ENCODE measurements at regions not wholly inside any gene's neighbourhood (a gene's known extent, or its start where the extent isn't known, plus 50 kb on each side); places are given as distances from the start of the nearest gene placed in this dataset.
A peak's percentile ranks its signal among the peaks of the same experiment; 100 is the strongest.

GRCh38 chr6:130629640-130630039 lies 197.6 kb upstream of the SMLR1 start:
- H3K79me2 ChIP-seq (replicated peaks; ENCODE audit: insufficient read depth, low read length), result no peaks in the 10 kb centered on the region
- no peak overlapping the region for H3K4me3 ChIP-seq (ENCODE audit: low read length)
- no peak overlapping the region for H3K27ac ChIP-seq (ENCODE audit: low read length)
- no peak overlapping the region for H3K9ac ChIP-seq (ENCODE audit: low read length)
- H3K27me3 ChIP-seq (ENCODE audit: insufficient read depth, low read depth, low read length), result no peaks in the 10 kb centered on the region
- no peaks in the 10 kb centered on the region for H3K9me2 ChIP-seq (ENCODE audit: insufficient read depth, low read length)
- H3K36me3 ChIP-seq (ENCODE audit: insufficient read depth, low read length), result no peaks in the 10 kb centered on the region
- no peak for TF ChIP-seq TAF1 (IDR thresholded peaks at IDR 0.05; ENCODE audit: low read depth)
- H3K4me2 ChIP-seq (ENCODE audit: low read length), result no peak overlapping the region
- no peak overlapping the region for H2AFZ ChIP-seq (ENCODE audit: low read depth, low read length)
- H3K9me3 ChIP-seq (ENCODE audit: low read length), result no peaks in the 10 kb centered on the region
- no peaks in the 10 kb centered on the region for H4K20me1 ChIP-seq (ENCODE audit: insufficient read depth)
- H3F3A ChIP-seq (ENCODE audit: insufficient read depth, low read length, poor library complexity, severe bottlenecking), result no peaks in the 10 kb centered on the region

DNA sequence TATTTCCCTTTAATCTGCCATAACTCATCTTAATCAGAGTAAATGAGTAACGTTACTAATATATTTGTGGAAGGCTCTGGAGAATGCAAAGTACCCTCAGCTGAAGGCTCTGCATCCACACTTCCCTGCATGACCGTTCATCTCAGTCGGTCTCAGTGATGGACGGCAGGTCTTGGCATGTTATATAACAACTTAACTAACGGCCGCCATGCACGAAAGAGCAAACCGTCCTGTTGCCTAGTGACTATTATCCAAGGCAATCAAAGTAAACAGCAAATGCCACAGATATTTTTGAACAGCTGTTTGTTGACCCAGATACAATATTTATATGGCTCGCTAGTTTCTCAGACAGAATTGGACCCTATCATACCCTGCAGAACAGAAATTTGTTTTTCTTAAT lies 194.9 kb upstream of the SMLR1 start:
- no peaks in the 10 kb centered on the region for H3K36me3 ChIP-seq (ENCODE audit: insufficient read depth, low read length)
- H3F3A ChIP-seq (ENCODE audit: insufficient read depth, low read length, poor library complexity, severe bottlenecking), result no peaks in the 10 kb centered on the region
- H3K4me2 ChIP-seq (ENCODE audit: low read length), result no peak overlapping the region
- H3K9me2 ChIP-seq (ENCODE audit: insufficient read depth, low read length), result no peaks in the 10 kb centered on the region
- H3K9ac ChIP-seq (ENCODE audit: low read length), result no peak overlapping the region
- no peak overlapping the region for H3K27ac ChIP-seq (ENCODE audit: low read length)
- no peaks in the 10 kb centered on the region for H4K20me1 ChIP-seq (ENCODE audit: insufficient read depth)
- no peak overlapping the region for H3K4me3 ChIP-seq (ENCODE audit: low read length)
- no peaks in the 10 kb centered on the region for H3K27me3 ChIP-seq (ENCODE audit: insufficient read depth, low read depth, low read length)
- H3K9me3 ChIP-seq (ENCODE audit: low read length), result no peaks in the 10 kb centered on the region
- H3K79me2 ChIP-seq (replicated peaks; ENCODE audit: insufficient read depth, low read length), result no peaks in the 10 kb centered on the region
- TF ChIP-seq SMC3 (conservative IDR thresholded peaks at IDR 0.05; ENCODE audit: poor library complexity), result no peak
- peak; percentile 40 for TF ChIP-seq EP300 (conservative IDR thresholded peaks at IDR 0.05; ENCODE audit: poor library complexity, severe bottlenecking)
- no peak for TF ChIP-seq MXI1 (conservative IDR thresholded peaks at IDR 0.05; ENCODE audit: poor library complexity, severe bottlenecking)
- TF ChIP-seq CTCF (IDR thresholded peaks at IDR 0.05; ENCODE audit: poor library complexity, severe bottlenecking), result no peak
- no peak for TF ChIP-seq EZH2 (IDR thresholded peaks at IDR 0.05; ENCODE audit: borderline replicate concordance, insufficient read depth, low read length, poor library complexity, severe bottlenecking)
- no peak for TF ChIP-seq REST (IDR thresholded peaks at IDR 0.05; ENCODE audit: borderline replicate concordance)
- TF ChIP-seq POLR2AphosphoS5 (IDR thresholded peaks at IDR 0.05), result peak; percentile 82
- no peak for TF ChIP-seq RAD21 (conservative IDR thresholded peaks at IDR 0.05)
- no peak for TF ChIP-seq TAF1 (IDR thresholded peaks at IDR 0.05; ENCODE audit: low read depth)
- no peak overlapping the region for H2AFZ ChIP-seq (ENCODE audit: low read depth, low read length)

- TF ChIP-seq CTCF (IDR thresholded peaks at IDR 0.05; ENCODE audit: poor library complexity, severe bottlenecking), result no peak
- TF ChIP-seq SMC3 (conservative IDR thresholded peaks at IDR 0.05; ENCODE audit: poor library complexity), result no peak
- TF ChIP-seq TAF1 (IDR thresholded peaks at IDR 0.05; ENCODE audit: low read depth), result no peak
- no peak for TF ChIP-seq EP300 (conservative IDR thresholded peaks at IDR 0.05; ENCODE audit: poor library complexity, severe bottlenecking)
- no peaks in the 10 kb centered on the region for H3K9me2 ChIP-seq (ENCODE audit: insufficient read depth, low read length)
- H2AFZ ChIP-seq (ENCODE audit: low read depth, low read length), result no peak overlapping the region
- no peaks in the 10 kb centered on the region for H3K9me3 ChIP-seq (ENCODE audit: low read length)
- H3K9ac ChIP-seq (ENCODE audit: low read length), result no peak overlapping the region
- H3K27me3 ChIP-seq (ENCODE audit: insufficient read depth, low read depth, low read length), result no peaks in the 10 kb centered on the region
- no peak overlapping the region for H3K27ac ChIP-seq (ENCODE audit: low read length)
- H3K79me2 ChIP-seq (replicated peaks; ENCODE audit: insufficient read depth, low read length), result no peaks in the 10 kb centered on the region
- H4K20me1 ChIP-seq (ENCODE audit: insufficient read depth), result no peaks in the 10 kb centered on the region
- H3K4me3 ChIP-seq (ENCODE audit: low read length), result no peak overlapping the region
- no peaks in the 10 kb centered on the region for H3K36me3 ChIP-seq (ENCODE audit: insufficient read depth, low read length)
- no peaks in the 10 kb centered on the region for H3F3A ChIP-seq (ENCODE audit: insufficient read depth, low read length, poor library complexity, severe bottlenecking)
- no peak overlapping the region for H3K4me2 ChIP-seq (ENCODE audit: low read length)
Measured at GRCh38 chr6:130632897-130633296, 194.3 kb upstream of the SMLR1 start.

All from neural cell (in vitro differentiated cells).